SU-DHL-6 (cell line): ENCODE measurements at regions not wholly inside any gene's neighbourhood (a gene's known extent, or its start where the extent isn't known, plus 50 kb on each side); places are given as distances from the start of the nearest gene placed in this dataset.

Source experiments
- EZH2phosphoT487 ChIP-seq: fragments of 200-600 bp; sonication (generic), shearing (Covaris generic); conservative IDR thresholded peaks from 2 replicates; pipeline ENCODE4 v1.6.1; 2018; ENCODE audit warnings: mild to moderate bottlenecking, antibody characterized with exemption, low read length, moderate library complexity, mixed read lengths
- TF ChIP-seq, protein P1 (sequence below): fragments of 200-600 bp; sonication (generic); IDR thresholded peaks from one replicate; pipeline ENCODE4 v1.5.1; 2017; ENCODE audit warnings: antibody characterized with exemption, mild to moderate bottlenecking, low read length, moderate library complexity; ENCODE audit not compliant: insufficient read depth, poor library complexity, severe bottlenecking

DNA sequence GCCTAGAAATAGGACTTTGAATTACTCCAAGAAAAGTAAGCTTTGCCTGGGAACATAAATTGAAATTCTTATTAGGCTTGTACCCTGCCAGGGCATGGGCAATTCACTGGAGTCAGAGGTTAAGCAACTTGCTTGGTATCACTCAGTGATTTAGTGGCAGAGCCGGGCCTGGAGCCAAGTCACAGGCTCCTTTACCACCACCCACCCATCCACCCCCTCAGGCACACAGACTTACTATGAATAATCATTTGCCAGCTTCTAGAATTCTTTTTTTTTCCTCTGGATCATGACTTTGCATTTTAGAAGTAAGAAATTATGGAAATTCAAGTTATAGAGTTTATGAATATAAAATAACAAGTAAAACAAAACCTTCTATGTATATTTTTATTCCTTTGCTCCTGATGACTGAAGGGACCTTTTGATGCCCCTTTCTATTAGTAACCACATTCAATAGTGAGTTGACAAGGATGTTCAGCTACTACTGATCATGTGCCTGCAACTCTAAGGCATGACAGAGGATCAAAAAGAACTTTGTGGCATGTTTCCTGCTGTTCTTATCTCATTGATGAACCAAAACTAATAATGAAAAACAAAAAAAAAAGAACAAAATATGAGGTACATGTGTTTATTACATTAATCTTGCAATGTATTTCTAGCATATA lies 614.7 kb downstream of the TLR4 start:
- TF ChIP-seq EZH2phosphoT487, result no peak
- TF ChIP-seq, protein P1, sequence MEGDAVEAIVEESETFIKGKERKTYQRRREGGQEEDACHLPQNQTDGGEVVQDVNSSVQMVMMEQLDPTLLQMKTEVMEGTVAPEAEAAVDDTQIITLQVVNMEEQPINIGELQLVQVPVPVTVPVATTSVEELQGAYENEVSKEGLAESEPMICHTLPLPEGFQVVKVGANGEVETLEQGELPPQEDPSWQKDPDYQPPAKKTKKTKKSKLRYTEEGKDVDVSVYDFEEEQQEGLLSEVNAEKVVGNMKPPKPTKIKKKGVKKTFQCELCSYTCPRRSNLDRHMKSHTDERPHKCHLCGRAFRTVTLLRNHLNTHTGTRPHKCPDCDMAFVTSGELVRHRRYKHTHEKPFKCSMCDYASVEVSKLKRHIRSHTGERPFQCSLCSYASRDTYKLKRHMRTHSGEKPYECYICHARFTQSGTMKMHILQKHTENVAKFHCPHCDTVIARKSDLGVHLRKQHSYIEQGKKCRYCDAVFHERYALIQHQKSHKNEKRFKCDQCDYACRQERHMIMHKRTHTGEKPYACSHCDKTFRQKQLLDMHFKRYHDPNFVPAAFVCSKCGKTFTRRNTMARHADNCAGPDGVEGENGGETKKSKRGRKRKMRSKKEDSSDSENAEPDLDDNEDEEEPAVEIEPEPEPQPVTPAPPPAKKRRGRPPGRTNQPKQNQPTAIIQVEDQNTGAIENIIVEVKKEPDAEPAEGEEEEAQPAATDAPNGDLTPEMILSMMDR, result no peak
